ENCODE measurements at regions not wholly inside any gene's neighbourhood (a gene's known extent, or its start where the extent isn't known, plus 50 kb on each side); places are given as distances from the start of the nearest gene placed in this dataset.
"Not testable (repeated sequence)": the region's sequence is repeated elsewhere in the genome, so short reads cannot be mapped to it uniquely, and the experiment has no call there.

DNA sequence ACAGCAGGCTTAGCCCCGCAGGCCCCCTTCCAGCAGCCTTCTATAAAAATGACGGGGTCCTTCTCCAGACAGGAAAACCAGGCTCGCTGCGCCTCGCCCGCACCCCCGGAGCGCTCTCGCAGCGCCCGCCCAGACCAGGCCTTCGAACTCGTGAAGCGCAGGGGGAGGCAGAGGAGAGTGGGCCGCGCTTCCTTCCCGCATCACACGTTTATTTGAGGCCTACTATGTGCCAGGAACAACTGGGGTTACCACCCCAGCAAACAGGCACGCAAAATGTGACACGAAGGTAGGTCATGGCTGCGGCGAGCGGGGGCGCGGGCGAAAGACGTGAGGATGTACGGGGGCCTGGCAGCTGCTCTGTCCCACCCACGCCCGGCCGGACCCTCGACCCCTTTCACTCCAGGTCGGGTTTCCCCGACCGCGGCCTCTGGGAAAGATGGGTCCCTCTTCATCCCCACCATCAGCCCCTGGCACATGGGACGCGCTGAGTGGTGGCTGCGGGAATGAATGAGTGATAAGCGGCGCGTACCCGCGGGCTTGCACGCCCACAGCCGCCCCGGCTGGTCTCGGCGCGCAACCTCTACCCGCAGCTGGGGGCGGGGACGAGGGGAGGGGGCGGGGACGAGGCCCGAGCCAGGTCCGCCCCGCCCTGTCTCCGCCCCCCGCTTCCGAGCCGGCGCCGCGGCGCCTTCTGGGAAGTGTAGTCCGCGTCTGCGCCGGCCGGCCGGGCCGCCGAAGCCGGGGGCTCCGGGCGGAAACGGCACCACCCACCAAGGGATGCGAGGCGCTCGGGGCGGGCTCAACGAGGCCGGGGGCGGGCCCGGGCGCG is 59.1 kb downstream of the ZNF467 start:
- DNase-seq (ENCODE audit: low spot score): peak; percentile 94

DNA sequence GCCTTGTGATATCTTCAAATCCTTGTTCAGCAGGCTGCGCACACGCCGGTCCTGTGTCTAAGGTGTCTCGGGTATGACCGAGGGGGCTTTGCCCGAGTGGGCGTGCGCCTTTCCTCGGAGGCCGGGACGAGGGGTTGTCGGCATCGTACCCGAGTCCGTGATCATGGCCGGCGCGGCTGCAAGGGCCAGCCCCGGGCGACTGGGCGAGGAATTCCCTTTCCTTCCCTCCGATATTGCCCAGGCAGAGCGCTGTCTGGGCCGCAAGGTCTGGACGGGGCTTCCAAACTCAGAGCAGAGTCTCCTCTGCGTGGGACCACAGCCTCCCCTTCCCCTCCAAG is 59.7 kb downstream of the ZNF467 start:
- DNase-seq (ENCODE audit: low spot score): no peak

DNA sequence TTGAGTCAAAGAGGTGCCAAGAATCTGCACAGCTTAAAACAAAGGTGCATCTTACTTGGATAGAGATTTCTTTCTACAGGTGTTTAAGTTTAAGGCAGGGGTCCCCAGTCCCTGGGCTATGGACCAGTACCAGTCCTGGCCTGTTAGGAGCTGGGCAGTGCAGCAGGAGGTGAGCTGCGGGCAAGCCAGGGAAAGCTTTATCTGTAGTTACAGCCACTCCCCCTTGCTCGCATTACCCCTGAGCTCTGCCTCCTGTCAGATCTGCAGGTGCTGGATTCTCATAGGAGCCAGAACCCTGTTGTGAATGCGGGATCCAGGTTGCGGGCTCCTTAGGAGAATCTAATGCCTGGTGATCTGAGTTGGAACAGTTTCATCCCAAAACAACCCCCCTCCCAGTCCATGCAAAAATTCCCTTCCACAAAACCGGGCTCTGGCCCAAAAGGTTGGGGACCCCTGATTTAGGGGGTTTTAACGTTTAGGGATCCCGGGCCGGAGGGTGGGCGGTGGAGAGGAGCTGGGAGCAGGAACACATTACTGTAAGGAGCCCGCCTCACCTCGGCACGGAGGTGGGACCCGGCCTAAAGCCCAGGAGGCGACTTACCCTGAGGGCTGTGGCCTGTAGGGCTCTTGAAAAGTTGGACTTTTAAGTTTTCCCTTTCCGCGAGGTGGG is 60.2 kb downstream of the ZNF467 start:
- no peak for DNase-seq (ENCODE audit: low spot score)

DNA sequence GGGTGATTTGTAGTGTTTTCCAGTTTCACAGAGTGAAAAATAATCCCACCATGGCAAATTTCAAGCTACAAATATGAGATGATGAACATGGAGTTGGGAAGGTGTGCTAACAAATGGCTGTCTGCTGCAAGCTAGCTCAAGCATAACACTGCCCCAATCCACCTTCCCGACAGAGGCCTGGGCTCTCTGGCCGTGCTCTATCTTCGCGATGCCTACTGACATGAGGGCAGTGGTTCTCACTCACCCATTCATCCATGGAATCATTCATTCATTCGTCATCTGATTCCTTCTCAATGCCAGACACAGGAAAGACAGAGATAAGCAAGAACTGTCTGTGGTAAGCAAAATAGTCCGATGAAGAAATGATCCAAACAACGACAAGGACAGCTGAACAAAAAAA is 65.4 kb downstream of the ZNF467 start:
- no peak for DNase-seq (ENCODE audit: low spot score)

DNA sequence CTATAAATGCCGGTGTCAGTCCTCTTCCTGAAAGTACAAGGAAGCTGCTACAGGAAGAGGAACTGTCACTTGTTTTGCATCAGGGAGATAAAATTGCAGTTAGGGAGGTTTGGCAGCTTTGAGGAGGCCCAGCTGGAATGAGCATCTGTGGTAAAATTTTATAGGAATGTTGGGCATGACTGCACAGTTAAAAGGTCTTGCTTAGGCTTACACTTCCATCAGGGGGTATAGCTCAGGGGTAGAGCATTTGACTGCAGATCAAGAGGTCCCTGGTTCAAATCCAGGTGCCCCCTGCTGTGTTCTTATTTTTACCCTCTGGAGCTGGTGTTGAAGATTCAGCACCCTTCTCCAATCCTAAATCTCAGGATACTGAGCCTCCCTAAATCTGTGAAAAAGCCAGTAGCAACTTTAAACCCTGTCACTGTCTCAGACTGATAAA is 65.9 kb downstream of the ZNF467 start:
- no peak for DNase-seq (ENCODE audit: low spot score)

DNA sequence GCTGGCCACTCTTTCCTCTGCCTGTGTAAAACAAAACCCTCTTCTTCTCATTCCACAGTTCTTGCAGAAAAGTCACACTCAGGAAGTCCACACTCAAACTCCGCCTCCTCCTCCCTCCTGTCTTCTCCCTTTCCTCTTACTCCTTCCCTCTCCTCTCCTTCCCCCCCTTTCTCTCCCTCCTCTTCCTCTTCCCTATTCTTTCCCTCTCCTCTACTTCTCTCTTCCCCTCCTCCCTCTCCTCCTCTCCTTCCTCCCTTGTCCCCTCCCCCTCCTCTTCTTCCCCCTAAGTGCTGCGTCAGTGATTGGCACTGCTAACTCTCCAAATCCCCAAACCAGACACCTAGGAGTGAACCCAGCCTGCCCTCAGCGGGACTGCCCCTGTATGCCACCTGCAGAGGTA is 67.0 kb downstream of the ZNF467 start:
- no peak for DNase-seq (ENCODE audit: low spot score)

DNA sequence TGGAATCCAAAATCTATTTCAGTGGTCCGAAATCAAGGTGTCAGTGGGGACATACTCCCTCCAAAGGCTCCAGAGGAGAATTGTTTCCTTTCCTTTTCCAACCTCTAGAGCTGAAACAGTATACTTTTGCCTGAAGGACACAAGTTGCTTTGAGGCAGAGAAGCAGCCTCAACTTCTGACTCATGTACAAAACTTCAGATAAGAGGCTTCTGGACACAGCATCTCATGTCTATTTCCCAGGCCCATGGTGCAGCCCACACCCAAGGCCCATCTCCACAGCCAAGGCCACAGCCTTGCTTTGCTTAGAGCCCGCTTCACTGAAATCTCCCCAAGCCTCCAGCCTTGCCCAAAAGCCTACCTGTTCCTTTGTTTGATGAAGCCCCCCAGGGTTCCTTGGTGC is 68.9 kb downstream of the ZNF467 start:
- no peak for DNase-seq (ENCODE audit: low spot score)

DNA sequence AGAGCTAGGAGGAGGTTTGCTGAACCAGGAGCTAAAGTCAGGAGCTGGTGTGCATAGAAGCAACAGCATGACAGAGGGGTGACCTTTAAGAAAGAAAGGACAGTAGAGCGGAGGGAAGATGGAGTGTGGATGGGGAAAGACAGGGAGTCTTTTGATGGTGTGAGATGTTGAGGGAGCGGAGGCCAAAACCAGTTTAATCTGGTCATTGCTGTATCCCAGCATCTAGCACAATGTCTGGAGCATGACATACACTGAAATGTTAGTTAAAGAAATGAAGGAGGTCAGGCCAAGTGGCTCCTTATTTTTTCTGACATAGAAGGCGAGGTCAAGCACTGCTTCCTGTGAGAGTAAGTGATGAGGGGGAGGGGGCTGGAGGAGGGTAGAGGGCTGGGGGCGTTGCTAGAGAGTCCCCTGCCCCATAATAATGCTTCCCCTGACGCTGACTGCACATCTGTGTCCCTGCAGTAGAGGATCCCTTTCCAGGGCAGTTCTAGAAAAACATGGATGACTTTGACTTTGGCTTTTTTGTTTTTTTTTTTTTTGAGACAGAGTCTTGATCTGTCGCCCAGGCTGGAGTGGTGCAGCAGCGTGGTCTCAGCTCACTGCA is 70.2 kb downstream of the ZNF467 start:
- no peak for DNase-seq (ENCODE audit: low spot score)

DNA sequence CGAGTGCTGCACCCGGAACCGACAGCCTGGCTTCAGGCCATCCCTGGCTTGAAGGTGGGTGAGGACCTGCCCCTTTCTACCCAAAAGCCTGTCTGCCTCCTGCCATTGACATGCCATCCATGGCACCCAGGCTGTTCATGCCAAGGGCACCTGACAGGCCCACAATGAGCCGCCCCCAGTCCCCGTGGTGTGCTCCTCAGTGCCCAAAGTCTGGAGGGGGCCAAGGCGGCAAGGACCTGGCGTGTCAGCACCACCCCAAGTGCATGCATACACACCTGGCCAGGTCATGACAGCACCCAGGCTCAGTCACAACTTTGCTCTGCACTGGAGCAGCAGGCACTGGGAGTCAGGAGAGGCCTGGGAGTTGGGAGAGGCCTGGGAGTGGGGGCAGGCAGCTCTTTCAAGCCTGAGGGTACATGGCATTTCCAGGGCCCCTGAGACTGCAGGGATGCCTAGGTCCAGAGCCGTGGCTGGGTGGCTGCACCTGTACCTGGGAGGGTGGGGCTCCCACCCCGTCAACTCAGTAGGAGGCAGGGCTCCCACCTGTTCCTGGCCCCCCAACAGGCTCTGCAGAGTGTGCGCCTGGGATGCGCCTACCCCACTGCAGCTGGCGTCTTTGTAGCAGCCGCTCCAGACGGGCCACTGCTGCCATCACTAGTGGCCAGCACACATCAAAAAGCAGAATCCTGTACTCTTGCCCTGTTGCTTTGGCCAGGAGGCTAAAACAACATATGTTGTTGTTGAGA is 71.7 kb downstream of the ZNF467 start:
- DNase-seq (ENCODE audit: low spot score): no peak

DNA sequence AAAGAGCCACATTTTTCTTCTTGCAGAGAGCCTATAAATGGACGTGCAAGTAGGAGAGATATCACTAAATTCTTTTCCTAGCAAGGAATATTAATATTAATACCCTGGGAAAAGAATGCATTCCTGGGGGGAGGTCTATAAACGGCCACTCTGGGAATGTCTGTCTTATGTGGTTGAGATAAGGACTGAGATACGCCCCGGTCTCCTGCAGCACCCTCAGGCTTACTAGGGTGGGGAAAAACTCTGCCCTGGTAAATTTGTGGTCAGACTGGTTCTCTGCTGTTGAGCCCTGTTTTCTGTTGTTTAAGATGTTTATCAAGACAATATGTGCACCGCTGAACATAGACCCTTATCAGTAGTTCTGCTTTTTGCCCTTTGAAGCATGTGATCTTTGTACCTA is 75.6 kb downstream of the ZNF467 start:
- not testable (repeated sequence) for DNase-seq (ENCODE audit: low spot score)

DNA sequence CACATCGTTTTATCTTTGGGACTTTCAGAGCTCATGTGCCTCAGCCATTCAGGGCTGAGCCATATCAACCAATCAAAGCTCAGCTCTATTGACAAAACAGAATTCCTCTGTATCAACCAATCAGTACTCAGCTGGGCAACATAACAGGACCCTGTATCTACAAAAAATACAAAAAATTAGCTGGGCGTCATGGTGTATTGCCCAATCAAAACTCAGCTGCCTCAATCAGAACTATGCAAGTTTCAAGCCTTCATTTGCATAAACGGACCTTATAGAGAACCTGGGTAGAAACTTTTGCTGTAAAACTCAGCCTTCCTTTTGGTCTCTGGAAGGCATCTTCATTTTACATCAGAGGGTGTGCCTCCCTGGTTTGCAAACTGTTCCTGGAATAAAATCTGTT is 77.1 kb downstream of the ZNF467 start:
- DNase-seq (ENCODE audit: low spot score): no peak

DNA sequence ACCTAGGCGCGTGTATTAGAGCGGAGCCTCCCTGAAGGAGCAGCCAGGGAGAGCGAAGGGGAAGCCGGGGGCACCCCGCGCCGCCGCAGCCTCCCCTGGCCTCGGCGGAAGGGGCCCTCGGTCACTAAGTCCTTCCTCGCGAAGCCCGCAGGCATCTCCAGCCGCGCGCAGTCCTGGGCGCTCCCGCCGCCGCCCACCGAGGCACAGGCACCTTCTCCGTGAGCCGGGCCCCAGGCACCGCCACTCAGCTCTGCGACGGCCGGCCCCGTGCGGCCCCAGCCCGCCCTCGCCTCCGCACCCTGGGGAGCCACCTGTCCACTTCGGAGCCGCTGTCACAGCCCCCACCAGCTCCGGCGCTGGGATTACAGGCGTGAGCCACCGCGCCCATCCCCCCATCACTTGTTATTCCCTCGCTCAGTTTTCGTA is 80.8 kb downstream of the ZNF467 start:
- no peak for DNase-seq (ENCODE audit: low spot score)

DNA sequence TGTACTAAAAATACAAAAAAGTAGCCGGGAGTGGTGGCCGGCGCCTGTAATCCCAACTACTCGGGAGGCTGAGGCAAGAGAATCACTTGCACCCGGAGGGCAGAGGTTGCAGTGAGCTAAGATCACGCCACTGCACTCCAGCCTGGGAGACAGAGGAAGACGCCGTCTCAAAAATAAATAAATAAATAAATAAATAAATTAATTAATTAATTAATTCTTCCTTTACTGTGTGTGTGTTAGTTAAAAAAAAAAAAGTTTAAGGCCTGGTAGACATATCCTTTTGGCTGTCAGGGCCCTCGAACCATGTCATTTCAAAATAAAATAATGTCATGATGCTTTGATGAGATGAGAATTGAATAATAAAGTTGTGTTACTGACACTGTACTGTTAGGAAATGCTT is 81.3 kb downstream of the ZNF467 start:
- no peak for DNase-seq (ENCODE audit: low spot score)

DNA sequence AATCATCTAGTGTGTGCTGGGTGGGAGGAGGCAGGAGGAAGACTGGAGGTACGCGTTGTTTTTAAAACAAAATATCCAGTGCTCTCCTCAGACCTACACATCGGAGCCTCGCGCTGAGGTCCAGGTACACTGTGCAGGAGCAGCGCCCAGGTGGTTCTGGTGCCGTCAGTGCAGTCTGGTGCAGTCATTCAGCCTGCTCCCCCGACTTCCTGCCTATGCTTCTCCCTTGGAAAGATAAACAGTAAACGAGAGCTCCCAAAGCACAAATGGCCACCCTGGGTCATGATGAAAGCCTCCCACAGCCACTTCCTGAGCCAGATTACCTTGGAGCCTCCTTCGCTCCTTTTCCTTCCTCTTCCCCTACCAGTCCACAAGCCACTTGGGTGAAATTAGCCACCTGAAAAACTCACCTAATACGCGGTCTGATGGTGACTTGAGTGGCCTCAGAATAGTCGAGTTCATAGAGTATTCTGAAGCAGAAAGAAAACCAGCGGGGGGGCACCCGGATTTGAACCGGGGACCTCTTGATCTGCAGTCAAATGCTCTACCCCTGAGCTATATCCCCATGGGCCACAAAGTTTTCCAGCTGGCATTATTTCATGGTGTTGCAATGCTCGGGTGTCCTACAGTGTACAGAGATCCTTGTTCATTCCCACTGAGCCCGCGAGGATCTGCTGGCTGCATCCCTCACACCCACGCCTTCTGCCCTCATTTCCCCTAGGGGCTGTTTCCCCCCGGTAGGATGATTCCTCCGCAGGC is 82.5 kb downstream of the ZNF467 start:
- DNase-seq (ENCODE audit: low spot score): no peak

DNA sequence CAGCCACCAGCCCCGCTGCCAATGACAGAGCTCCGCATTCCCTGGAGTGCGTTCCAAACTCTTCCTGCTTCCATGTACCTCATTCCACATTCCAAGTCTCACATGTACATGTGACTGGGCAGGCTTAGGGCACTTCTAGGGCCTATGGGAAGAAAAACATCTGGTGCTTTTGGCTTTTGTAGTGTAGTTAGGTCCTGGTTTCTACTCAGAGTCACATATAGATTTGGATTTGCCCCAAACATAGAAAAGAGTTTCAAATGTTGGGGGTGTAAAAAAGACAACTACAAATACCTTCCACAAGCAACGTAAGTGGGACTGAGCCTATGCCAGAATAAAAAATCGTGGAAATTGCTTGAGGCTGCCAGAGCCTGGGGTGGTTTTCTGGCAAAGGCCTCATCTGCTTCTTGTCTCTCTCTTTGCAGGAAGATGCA is 84.1 kb downstream of the ZNF467 start:
- no peak for DNase-seq (ENCODE audit: low spot score)

DNA sequence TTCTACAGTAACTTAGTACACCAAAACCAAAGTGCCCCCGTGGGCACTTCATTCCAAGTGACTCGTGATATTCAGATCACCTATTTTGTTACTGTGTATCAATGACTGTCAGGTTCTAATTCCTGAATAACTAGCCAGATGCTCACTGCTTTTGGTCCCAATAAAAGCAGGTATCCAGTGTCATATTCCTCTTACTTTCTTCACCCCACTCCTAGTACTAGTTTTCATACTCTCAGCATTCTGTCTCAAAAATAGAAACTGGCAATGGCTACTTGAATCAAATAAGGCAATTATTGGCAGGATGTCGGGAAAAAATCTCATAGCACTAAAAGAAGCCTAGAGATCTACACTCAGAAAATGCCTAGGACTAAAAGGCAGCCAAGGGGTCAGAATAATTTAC is 84.6 kb downstream of the ZNF467 start:
- no peak for DNase-seq (ENCODE audit: low spot score)

DNA sequence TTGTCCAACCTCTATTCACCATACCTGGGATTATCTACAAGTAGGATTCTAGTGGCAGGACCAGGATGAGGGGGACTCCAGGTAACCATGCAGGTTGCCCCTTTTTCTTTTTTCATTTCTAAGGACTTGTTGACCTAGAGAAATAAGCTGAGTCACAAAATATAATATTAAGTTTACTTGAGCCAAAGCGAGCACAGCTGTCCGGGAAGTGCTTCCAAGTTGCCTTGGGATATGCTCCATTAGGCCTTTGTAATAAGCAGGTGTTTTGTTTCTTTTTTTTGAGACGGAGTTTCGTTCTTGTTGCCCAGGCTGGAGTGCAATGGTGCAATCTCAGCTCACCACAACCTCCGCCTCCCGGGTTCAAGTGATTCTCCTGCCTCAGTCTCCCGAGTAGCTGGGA is 85.6 kb downstream of the ZNF467 start:
- not testable (repeated sequence) for DNase-seq (ENCODE audit: low spot score)

DNA sequence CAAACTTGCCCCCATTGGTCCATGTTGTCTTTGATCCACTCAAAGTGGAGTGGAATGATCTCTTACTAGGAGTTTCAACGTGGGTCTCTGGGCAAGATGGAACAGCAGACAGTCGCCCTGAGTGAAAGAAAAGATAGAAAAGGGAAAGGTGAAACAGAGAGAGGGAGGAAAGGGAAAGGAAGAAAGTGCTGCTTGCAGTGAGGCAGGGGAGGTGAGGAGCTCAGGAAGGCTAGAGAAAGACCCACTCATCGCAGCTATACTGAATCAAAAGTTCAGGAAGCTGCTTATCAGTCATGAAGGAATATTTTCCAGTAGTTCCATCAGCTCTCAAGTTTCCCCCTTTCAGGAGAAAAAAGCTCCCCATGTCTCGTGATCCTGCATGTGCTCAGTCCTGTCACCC is 86.9 kb downstream of the ZNF467 start:
- DNase-seq (ENCODE audit: low spot score): no peak

DNA sequence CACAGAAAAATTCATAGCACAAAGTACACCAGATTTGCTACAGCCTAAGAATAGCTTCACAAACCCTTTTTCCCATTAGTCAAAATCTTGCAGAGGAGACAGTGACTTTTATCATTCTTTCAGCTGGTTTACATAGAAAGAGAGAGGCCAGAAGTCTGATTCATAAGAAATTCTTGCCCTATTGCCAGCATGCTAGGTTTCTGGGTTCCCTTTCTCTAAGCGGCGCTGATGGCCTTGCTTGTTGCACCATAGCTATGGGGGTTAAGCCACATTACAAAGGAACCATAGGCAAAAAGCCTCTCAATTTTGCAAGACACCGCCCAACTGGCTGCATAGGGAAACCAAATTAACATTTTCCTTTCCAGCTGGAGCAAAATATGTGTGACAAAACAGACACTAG is 87.4 kb downstream of the ZNF467 start:
- DNase-seq (ENCODE audit: low spot score): no peak

DNA sequence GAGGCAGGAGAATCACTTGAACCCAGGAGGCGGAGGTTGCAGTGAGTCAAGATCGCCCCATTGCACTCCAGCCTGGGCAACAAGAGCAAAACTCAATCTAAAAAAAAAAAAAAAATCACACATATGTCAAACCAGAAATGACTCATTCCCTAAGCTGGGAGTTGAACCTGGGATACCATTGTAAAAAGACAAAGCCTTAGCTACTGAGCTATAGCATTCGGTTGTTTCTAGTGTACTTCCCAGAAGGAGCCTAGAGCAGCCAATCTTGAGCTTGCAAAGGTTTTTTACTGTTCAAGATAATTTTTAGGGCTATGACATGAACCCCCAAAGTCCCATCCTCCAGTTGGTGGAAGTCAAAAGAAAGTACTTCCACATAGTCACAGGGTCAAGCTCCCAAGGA is 87.9 kb downstream of the ZNF467 start:
- DNase-seq (ENCODE audit: low spot score): no peak

DNA sequence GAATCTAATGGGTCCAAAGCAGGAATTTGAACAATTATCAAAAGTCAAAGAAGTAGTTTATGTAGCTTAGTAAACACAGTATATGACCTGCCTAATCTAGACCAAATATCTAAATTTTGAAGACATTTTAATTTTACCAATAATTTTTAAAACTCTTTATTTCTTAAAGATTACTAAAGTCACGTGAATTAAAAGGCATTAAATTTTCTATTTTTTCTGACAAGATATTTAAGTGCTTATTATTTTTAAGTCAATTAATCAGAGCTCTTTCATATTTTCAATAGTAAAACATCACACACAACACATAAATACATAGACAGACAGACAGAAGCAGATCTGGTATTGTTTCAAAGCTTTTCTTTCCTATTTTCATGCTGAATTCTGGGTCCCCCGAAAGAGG is 89.5 kb downstream of the ZNF467 start:
- no peak for DNase-seq (ENCODE audit: low spot score)

DNA sequence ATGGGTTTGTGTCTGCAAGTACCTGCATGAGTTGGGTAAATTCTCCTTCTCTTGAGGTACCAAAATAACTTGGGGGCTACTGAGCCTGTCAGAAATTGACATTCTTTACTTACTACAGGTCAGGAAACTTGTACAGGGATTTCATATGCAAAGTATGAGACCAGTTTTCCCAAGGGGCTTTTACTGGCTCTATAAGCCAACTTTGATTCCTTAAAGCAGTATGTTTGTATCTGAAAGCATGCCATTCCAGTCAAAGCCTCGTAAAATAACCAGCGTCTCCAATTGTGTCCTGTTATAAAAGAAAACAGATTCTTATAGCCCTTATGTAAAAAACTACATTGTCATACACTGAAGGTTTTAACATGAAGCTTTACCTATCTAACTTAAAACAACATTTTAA is 90.2 kb downstream of the ZNF467 start:
- DNase-seq (ENCODE audit: low spot score): no peak
